Activated CD4-positive, alpha-beta T cell treated with anti-CD3 and anti-CD28 coated beads, Interleukin-2, amount 50 U/mL, for 24 hours (primary cell): ENCODE measurements at regions not wholly inside any gene's neighbourhood (a gene's known extent, or its start where the extent isn't known, plus 50 kb on each side); places are given as distances from the start of the nearest gene placed in this dataset.
"Not testable (repeated sequence)": the region's sequence is repeated elsewhere in the genome, so short reads cannot be mapped to it uniquely, and the experiment has no call there.

Experiments used
- DNase-seq, 2 donors: peaks; one replicate each; pipeline ENCODE4 v3.0.0-alpha.2; 2020; ENCODE audit warnings: low read depth in 1 of 2, low spot score in 1 of 2

DNA sequence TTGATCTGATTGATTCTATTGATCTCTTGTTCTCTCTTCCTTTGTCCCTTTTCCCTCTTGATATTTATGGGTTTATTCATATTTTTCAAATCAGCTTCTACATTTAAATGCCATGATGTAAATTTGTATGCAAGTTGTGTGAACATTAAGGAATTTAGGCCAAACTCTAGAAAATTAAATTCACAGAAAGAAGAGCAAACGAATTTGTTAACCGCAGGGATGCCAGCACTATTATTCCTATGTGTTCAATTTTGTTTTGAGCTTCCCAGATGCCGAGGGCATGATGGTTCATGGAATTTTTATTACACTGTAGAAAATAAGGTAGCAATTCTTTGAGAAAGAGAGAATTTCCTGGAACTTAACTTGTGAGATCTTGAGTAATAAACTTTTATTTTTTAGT is 220.9 kb downstream of the BUB3 start:
- no peak for DNase-seq

DNA sequence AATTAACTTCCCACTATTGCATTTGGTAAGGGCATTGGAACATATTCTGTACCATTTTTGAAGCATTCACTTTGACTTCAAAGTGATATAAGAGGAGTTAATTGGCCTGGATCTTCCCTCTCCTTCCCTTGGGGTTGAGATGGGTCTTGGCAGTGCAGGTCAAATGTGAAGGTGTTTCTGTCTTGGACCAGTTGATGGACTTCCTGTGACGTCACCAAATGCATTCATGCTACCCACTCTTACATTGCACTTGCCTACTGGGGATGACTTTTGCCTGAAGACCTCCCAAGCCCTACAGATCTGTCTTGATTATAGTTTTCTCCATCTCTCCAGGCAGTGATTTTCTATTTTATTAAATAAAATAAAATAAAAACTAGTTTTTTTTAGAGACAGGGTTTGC is 221.5 kb downstream of the BUB3 start:
- DNase-seq = no peak

DNA sequence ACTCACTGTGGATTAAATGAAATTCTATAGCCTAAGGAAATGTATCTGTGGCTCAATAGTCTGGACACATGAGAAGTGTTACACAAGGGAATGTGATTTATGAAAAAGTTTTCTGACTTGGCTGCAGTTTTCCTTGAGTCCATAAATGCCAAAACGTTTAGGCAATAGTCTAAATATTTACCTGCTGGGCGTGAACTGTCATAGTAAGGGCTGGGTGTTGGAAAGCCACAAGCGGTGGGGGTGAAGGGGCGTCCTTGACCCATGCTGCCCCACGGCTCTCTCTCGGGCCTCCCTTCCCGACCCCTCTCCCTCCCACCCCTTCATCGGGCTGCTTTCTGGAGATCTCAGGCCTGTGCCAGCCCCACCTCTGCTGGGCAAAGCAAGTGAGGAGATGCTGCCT is 223.7 kb downstream of the BUB3 start:
- DNase-seq = no peak

DNA sequence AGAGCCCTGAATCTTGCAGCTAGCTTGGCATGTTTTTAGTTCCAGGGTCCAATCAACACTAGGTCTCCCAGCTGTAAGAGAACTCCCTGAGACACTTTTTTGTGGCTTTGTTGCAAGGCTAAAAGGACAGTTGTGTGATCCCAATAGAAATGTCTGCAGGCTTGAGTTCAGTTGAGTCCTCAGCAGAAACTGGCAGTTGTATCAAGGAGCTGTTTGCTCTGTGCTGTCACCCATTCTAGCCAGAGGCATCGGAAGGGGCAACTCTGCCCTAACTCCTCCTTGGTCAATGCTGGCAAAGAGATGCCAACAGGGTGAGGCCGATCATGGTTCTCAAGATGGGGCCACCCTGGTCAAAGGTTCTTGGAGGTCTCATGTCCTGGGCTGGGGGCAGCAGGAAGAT is 224.1 kb downstream of the BUB3 start:
- DNase-seq = no peak

DNA sequence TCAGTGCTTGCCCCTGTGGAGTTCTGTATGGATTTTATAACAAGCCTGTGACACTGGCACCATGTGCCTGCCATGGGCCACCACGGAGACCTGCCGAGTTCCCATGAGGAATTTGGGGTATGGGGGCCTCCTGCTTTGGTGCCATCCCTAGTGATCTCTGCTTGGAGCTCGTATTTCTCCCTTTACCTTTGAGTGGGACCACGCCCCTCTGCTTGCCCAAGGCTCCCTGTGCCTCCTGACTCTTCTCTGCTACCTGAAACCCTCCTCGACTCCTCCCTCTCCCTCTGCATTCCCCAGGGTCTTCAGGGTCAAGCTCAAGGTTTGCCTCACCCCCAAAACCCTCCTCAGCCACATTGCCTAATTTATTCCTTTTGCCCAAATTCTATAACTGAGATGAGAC is 225.0 kb downstream of the BUB3 start:
- no peak for DNase-seq

DNA sequence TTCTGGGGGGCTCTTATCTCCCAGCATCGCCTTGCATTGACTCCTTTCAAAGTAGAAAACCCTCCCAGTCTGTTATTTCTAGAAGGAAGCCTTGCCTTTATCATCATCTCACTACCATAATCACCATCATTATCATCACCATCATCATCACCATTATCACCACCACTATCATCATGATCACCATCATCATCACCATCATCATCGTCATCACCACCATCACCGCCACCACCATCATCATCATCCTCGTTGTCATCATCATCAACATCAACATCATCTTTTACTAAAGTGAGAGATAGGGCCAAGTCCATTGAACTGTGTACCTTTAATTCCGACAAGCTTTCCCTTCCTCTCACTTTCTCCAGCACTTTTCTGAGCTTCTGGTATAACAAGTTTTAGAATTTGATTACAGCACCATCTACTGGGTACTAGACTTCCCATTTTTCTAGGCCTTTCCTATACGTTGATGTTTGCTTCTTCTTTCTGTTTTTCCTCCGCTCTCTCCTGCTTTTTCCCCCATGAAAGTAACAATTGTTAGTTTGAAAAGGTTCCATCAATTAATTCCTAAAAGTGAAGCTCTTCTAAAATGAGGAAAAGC is 226.4 kb downstream of the BUB3 start:
- DNase-seq = no peak

DNA sequence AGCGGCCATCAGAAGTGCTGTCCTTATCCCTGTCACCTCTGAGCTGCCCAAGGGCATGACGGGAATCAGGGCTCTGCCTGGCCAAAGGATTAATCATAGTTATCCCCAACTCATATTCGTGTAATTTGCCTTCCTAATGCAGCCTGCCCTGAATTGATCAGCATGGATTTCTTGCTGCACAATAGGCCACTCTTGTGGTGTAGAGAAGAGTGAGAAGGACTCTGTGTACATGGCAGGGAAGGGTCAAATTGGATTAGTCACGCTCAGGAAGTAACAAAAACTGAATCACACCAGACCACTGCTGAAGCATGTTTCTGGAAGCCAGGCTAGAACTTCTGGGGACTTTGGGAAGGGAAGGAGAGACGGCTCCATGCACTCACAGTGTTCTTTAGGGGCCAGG is 227.0 kb downstream of the BUB3 start:
- no peak for DNase-seq

DNA sequence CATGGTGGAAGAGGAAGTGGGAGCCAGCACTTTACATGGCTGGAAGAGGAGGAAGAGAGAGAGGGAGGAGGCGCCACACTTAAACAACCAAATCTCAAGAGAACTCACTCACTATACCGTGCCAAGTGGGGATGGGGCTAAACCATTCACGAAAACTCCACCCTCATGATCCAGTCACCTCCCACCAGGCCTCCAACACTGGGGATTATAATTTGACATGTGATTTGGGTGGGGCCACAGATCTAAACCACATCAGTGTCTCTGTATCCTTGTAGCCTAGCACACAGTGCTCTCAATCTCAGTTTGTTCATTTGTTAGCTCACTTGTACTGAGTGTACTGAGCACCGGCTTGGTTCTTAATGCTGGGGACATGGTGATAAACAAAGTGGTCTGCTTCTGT is 228.3 kb downstream of the BUB3 start:
- no peak for DNase-seq

DNA sequence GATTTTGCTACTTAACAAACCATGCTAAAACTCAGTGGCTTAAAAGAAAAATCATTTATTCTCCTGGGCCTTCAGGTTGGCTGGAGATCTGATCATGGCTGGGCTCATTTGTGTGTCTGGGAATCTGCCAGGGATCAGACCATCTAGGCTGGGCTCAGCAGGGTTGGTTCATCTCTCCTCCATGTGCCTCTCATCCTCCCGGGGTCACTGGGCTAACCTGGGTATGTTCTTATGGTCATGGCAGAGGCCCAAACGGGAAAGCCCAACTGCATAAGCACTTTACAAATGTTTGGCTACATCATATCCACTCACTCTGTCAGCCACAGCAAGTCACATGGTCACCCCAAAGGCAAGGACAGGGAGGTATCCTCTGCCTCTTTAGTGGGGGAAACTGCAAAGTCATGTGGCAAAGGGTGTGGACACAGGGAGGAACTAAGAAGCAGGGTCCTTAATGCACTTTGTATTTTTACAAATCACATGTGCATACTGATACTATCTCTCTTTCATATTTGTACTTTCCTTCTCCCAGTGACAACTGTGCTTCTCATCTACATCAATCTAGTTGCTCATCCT is 231.4 kb downstream of the BUB3 start:
- DNase-seq = no peak

DNA sequence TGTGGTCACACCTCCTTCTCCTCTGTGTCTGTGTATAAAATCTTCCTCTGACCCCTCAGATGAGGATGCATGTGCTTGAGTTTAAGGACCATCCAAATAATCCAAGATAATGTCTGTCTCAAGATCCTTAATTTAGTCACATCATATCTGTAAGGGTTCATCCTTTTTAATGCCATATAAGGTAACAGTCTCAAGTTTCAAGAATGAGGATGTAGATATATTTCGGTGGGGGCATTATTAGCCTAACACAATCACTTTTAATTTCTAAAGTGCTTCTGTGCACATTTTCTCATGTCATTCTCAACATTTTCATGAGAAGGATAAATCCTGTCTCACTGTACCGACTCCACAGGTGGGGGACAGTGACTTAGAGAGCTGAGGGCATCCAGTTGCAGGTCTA is 235.3 kb downstream of the BUB3 start:
- no peak for DNase-seq

DNA sequence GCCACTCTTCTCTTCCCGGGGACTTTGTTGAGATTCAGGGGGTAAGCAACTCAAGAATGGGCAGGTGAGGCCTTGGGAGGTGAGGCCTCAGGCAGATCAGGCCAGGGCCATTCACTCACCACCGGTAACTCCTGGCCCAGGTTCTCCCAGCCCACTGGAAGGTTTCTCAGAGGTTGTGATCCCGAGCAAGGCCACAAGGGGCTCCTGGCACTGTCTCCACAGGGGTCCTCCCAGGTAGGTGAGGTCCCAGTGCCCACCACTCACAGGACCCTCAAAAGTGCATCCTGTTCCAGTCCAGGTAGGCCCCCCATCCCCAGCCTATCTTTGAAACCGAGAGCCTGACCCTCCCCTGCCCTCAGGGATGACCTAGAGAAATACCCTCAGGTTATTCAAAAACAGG is 236.1 kb downstream of the BUB3 start:
- DNase-seq = no peak

DNA sequence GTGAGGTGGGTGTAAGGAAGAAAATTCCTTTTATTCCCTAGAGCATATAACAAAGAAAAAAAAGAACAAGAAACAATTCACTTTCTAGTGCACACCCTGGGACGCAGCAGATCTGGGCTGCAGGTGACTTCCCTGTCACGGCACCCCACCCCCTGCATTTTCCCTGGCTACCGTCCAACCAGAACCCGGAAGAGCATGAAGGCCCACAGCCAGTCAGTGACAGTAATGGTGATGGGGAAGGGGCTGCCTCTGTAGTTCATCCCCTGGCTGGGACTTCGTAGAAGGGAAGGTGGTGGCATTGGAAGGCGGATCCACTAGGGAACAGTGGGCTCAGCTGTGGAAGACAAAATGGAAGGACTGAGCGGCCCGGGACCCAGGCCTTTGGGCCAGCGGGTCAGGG is 236.7 kb downstream of the BUB3 start:
- no peak for DNase-seq

DNA sequence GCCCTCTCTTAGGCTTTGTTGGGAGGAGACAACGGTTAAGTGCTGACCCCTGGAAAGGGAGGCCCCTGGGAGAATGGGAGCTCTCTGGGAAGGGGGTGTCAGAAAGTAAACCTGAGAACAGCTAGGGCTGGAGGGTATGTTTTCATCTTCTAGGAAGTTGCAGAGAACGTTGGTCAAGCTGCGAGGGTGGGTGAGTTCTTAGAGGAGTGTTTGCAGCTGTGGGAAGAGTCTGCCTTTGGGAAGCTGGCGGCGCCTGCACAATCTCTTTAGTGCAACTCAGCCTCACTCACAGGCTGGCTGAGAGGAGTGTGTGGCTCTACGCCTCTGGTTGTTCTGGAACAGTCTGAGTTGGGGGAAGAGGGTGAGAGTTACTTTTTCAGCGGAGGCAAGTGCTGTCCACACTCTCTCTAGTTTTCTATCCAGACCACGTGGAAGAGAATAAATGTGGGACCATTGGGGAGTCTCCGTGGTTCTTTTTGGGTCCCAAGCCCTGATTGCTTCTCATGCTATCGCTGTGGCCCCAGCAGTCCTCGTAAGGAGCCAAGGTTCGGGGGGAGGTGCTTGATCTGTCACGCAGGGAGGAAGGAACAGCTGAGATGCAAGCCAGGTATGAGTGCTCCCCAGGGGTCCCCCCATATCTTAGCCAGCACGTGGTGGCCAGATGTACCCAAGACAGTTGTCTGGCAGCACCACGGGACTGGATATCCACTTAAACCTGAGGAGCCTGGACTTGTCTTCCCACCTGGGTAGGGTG is 237.2 kb downstream of the BUB3 start:
- DNase-seq = no peak

DNA sequence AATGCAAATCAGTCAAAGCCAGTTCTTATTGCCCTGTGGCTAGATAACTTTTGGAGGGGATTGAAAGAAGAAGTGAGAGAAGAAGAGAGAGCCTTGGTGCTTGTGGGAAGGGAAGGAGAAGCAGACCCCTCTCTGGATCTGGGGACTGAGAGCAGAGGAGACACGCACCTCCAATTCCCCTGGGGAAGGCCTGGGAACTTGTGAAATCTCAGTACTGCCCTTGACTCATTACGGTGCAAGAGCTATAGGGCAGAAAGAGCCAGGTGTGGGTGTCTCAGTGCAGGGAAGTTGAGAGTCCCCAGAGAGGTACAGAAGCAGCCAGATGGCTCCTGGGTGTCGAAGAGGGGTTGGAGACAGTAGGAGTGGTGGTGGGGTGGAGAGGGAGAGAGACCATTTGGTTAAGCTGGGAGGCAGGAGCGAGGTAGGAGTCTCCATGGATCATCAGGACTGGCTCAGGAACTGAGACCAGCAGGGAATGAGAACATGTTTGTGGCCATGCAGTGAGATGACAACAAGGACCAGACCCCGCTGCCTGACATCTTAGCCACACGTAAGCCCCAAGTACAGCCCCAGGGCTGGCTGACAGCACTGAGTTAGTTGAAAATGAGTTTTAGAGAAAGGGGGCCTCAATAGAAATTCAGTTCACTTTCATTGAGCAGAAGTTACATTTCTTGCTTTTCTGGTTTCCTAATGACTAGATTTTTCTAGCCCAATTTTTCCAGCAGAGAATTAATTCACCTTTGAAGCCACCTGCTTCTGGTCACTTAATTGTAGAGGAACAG is 238.2 kb downstream of the BUB3 start:
- no peak for DNase-seq

DNA sequence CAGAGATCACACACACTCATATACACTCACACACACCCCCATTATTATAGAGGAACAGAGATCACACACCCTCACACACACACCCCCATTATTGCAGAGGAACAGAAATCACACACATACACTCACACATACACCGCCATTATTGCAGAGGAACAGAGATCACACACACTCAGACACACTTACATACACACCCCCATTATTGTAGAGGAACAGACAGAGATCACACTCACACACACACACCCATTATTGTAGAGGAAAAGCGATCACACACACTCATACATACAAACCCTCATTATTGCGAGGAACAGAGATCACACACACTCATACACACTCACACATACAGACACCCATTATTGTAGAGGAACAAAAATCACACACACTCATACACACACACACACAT is 239.0 kb downstream of the BUB3 start:
- no peak for DNase-seq

DNA sequence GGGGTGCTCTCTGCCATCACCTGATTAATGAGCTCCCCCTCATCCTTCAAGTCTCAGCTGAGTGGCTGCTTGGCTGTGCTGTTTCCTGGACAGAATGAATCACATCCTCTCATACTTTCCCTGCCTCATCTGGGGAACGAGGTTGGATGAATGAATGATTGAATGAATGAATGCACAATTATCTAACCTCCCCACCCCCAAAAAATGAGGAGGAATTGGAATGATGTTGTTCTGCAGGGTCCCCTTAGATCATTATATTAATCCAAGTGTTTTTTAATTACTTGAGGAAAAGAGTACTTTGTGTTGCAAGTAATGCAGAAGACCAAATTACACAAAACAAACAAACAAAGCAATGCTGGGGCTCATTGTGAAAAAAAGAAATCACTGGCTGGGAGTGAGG is 240.2 kb downstream of the BUB3 start:
- DNase-seq = no peak

DNA sequence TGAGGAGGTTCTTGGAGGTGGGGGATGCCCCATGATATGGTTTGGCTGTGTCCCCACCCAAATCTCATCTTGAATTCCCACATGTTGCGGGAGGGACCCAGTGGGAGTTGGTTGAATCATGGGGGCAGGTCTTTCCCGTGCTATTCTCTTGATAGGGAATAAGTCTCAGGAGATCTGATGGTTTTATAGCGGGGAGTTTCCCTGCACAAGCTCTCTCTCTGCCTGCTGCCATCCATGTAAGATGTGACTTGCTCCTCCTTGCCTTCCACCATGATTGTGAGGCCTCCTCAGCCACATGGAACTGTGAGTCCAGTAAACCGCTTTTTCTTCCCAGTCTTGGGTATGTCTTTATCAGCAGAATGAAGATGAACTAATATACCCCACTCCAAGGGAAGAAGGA is 241.0 kb downstream of the BUB3 start:
- not testable (repeated sequence) for DNase-seq

DNA sequence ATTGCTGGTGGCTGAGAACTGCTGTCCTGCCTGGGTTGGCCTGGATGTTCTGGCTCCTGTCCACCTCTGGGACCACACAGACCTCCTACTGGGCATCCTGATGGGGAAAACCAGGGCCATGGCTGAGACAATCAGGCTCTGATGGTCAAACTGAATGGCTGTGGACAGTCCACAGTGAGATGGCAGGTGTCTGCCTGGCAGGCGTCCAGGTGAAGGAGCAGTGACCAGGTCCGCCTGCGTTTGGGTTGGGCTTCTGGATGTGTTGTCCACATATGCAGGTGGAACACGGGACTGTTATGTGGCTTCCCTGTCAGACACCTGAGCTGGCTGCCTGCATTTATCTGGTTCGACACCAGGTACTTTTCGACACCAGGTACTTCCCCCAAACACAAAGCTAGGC is 241.7 kb downstream of the BUB3 start:
- no peak for DNase-seq

DNA sequence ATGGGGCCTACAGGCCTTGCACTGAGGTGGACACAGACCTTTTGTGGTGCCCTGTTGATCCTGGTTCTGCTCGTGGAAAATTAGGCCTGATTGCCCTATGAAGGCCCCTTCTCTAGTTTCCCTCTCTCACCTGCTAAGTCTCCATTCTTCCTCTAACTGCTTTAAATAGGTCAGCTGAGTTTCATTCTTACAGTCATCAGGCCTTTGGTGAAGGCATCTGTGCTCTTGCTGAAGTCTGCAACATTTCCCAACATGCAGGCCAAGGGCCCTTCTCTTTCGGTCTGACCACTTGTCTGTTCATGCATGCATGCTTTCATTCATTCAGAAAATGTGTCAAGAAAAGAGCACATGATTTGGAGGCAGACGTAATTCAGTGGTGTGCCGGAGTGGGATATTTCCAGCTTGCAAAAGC is 244.0 kb downstream of the BUB3 start:
- DNase-seq = no peak

DNA sequence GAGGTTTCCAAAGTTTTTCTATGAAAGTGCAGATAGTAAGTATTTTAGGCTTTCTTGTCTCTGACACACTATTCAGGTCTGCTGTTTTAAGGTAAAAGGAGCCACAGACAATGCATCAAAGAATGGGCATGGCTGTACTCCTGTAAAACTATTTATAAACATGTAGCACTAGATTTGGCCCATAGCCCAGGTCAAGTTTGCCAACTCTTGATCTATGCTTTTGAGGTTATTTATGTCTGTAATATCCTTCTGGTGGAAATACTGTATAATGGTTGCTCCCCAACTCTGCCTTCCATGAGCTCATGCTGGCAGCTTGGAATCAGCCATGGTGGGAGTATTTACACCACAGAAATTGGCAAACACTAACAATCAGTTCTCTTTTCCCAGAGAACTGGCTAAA is 244.6 kb downstream of the BUB3 start:
- DNase-seq = no peak

DNA sequence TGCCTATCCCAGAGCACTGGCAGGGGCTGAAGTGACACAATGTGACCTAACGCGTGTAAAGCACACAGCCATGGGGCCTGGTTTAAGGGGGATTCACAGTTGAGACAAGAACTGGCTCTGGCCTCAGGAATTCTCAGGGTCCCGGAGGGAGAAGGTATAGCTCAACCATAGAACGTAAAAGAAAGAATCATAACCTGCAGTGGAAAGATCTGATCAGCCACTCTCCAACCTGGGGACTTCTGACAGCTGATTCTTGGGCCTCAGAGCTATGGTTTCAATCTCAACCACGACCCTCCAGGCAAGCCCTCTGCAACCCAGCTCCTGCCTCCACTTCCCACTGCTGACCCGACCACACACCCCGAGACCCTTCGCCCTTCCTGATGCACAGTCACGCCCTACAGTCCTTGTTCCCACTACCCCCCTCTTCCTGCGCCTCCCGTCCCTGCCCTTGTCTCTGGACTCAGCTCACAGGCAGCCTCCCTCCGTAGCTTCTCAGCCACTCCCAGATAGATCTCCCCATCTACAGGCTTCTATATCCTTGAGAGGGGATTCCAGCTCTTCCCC is 245.2 kb downstream of the BUB3 start:
- DNase-seq = no peak

DNA sequence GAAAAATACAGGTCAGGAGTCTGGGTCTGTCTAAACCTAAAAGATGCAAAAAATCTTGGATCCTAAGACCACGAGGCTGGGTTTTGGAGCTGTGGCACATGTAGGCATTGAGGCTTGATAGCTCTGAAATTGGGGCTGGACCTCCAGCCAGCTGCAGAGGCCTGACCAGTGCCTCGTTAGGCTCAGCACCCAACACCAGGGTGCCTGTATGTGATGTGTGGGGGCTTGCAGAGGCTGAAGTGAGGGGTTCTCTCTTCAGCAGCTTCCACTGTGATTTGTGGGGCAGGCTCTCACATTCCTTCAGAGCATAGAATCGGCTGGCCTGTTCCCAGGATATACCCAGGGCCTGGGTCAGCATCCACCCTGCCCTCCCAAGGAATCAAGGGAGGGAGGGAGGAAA is 247.8 kb downstream of the BUB3 start:
- DNase-seq = no peak
